ENCODE measurements at regions not wholly inside any gene's neighbourhood (a gene's known extent, or its start where the extent isn't known, plus 50 kb on each side); places are given as distances from the start of the nearest gene placed in this dataset.

DNA sequence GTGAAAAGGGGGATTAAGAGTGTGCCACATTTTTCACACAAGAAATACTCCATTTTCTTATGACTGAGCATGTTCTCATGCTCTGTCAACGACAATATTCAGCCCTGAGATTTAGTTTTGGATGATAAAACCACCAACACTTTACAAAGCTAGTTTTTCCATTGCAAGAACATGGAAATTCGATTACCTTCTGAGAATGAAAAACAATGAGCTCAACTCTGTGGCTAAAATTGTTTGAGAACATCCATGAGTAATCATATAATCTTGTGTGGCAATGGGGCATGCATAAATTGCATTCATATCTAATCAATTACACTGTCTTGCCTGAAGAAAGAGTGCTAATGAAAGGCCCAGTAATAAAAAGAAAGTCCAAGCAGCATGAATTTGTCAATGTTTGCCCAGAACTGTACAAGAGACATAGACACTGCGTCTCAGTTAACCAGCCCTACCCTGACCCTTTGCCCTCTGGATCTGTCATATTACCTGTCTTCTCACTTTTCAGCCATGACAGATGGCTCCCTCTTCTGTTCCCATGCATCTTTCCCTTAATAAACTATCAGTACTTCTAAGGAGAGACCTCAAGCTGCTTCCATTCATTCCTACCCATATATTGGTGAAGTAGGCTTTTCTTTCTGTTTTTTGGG, 253.4 kb downstream of the FAM76B start:
- Histone ChIP-seq H3K36me3 (no peaks in the 10 kb centered on the region), H3K4me3 (no peak overlapping the region), H3K27ac (no peak overlapping the region), H3K9me3 (peaks cover 0 to 17% (median 12%) of the 10 kb centered on the region in 8 donors), H3K27me3 (replicated peaks in 1 of 7) (no peaks in the 10 kb centered on the region), H3K4me1 (no peaks in the 10 kb centered on the region)
- WGBS, 5 donors, result 77 to 91% (median 86%) methylated on average over 3 of the region's 3 CpGs
- no peak for DNase-seq
- TF ChIP-seq, protein P1, sequence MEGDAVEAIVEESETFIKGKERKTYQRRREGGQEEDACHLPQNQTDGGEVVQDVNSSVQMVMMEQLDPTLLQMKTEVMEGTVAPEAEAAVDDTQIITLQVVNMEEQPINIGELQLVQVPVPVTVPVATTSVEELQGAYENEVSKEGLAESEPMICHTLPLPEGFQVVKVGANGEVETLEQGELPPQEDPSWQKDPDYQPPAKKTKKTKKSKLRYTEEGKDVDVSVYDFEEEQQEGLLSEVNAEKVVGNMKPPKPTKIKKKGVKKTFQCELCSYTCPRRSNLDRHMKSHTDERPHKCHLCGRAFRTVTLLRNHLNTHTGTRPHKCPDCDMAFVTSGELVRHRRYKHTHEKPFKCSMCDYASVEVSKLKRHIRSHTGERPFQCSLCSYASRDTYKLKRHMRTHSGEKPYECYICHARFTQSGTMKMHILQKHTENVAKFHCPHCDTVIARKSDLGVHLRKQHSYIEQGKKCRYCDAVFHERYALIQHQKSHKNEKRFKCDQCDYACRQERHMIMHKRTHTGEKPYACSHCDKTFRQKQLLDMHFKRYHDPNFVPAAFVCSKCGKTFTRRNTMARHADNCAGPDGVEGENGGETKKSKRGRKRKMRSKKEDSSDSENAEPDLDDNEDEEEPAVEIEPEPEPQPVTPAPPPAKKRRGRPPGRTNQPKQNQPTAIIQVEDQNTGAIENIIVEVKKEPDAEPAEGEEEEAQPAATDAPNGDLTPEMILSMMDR (IDR thresholded peaks at IDR 0.05 in 8 of 11, conservative IDR thresholded peaks at IDR 0.05 in 3 of 11), result no peak
- TF ChIP-seq POLR2A (IDR thresholded peaks at IDR 0.05), result no peak
- TF ChIP-seq POLR2AphosphoS5 (IDR thresholded peaks at IDR 0.05), result no peak
- intact Hi-C loops (cut with DNase I; ENCODE audit: low total_unique reads), result no loop called here

DNA sequence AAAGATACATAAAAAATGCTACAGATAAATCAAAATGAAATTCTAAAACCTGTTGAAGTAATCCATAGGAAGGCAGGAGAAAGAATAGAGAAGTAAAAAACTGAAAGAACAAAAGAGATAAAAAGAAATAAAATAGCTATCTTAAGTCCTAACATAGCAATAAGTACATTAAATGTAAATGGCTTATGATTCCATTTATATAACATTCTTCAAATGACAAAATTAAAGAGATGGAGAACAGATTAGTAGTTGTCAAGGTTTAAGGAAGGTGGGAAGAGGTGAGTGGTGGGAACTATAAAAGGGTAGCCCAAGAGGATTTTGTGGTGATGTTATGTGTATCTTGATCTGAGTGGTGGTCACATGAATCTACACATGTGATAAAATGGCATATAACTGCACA, 254.8 kb downstream of the FAM76B start:
- Histone ChIP-seq H3K36me3 (no peaks in the 10 kb centered on the region), H3K9me3 (peaks cover 0 to 17% (median 12%) of the 10 kb centered on the region in 8 donors), H3K27me3 (replicated peaks in 1 of 7) (no peaks in the 10 kb centered on the region), H3K4me1 (no peaks in the 10 kb centered on the region), H3K4me3 (no peak overlapping the region), H3K27ac (no peak overlapping the region)
- no peak for DNase-seq
- intact Hi-C loops (cut with DNase I; ENCODE audit: low total_unique reads), result no loop called here
- TF ChIP-seq POLR2AphosphoS5 (IDR thresholded peaks at IDR 0.05) (no peak), POLR2A (IDR thresholded peaks at IDR 0.05) (no peak)
- TF ChIP-seq, protein P1 (IDR thresholded peaks at IDR 0.05 in 8 of 11, conservative IDR thresholded peaks at IDR 0.05 in 3 of 11), result no peak

DNA sequence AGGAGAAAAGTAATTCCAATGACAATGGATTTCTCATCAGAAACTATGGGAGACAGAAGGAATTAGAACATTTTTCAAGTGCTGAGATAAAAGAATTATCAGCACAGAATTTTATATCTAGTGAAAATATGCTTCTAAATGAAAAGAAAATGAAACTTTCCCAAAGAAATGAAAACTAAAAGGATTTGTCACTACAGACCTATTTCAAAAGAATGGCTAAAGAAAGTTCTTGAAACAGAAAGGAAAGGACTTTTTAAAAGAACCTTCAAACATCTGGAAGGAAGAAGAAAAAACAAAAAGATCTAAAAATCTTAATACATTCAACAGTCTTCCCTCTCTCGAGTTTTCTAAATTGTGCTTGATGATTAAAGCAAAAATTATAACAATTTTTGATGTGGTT, 255.4 kb downstream of the FAM76B start:
- intact Hi-C loops (cut with DNase I; ENCODE audit: low total_unique reads), result no loop called here

DNA sequence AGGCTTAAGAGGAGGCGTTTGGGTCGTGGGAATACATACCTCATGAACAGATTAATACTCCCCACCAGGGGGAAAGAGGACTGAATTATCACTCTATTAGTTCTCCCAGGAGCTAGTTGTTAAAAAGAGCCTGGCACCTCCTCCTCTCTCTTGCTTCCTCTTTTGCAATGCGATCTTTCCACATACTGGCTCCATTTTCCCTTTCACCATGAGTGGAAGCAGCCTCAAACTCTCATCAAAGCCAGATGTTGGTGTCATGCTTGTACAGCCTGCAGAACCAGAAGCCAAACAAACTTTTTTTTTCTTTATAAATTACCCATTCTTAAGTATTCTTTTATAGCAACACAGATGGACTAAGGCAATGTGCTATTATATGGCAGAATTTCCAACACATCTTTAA, 258.5 kb downstream of the FAM76B start:
- intact Hi-C loops (cut with DNase I; ENCODE audit: low total_unique reads), result no loop called here
- no peak overlapping the region for H3K4me3 ChIP-seq
- no peaks in the 10 kb centered on the region for H3K27me3 ChIP-seq (replicated peaks in 1 of 7)
- DNase-seq, result no peak
- H3K27ac ChIP-seq, result no peak overlapping the region
- no peaks in the 10 kb centered on the region for H3K4me1 ChIP-seq
- no peak for TF ChIP-seq POLR2A (IDR thresholded peaks at IDR 0.05)
- peaks cover 0 to 17% (median 12%) of the 10 kb centered on the region in 8 donors for H3K9me3 ChIP-seq
- H3K36me3 ChIP-seq, result no peaks in the 10 kb centered on the region
- WGBS, 5 donors, result 76 to 94% (median 78%) methylated on average over 3 of the region's 3 CpGs

More for the DNA sequence above, 255.4 kb downstream of the FAM76B start:
- WGBS, 5 donors, result 84 to 94% (median 88%) methylated on average over 1 of the region's 1 CpG
- Histone ChIP-seq H3K4me1 (no peaks in the 10 kb centered on the region), H3K27me3 (replicated peaks in 1 of 7) (no peaks in the 10 kb centered on the region), H3K9me3 (peaks cover 0 to 17% (median 12%) of the 10 kb centered on the region in 8 donors), H3K4me3 (no peak overlapping the region), H3K36me3 (no peaks in the 10 kb centered on the region), H3K27ac (no peak overlapping the region)
- TF ChIP-seq POLR2A (IDR thresholded peaks at IDR 0.05) (no peak), POLR2AphosphoS5 (IDR thresholded peaks at IDR 0.05) (no peak)
- TF ChIP-seq, protein P1 (IDR thresholded peaks at IDR 0.05 in 8 of 11, conservative IDR thresholded peaks at IDR 0.05 in 3 of 11), result no peak
- no peak for DNase-seq

Data from spleen (tissue), 11 donors.